Right hindlimb (tissue), 1 donor: ENCODE measurements at regions not wholly inside any gene's neighbourhood (a gene's known extent, or its start where the extent isn't known, plus 50 kb on each side); places are given as distances from the start of the nearest gene placed in this dataset.

ENCODE experiments used
- DNase-seq: peaks from one replicate; pipeline ENCODE4 v3.0.0-alpha.2; 2018

GRCh38 chr1:30819244-30819571, 61.6 kb upstream of the LAPTM5 start:
- DNase-seq: no peak

GRCh38 chr1:30818568-30819243, 61.1 kb upstream of the LAPTM5 start:
- no peak for DNase-seq

GRCh38 chr1:30817548-30817947, 60.0 kb upstream of the LAPTM5 start:
- no peak for DNase-seq

DNA sequence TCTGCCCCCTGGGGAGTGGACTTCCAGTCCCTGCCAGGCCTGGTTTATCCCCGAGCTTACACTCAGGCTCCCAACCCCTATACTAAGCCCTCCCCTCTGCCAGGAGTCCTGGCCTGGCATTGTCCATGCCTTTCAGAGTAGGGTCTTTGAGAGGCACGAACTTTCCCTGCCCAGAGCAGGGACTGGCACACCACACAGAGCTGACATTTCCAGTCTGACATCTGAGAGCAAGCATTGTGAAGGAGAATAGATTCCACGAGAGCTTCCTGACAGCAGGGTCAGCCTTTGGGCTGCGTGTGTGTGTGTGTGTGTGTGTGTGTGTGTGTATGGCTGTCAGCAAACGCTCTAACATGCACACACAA, 59.5 kb upstream of the LAPTM5 start:
- no peak for DNase-seq

GRCh38 chr1:30816211-30817076, 58.9 kb upstream of the LAPTM5 start:
- peak; percentile 90 for DNase-seq

DNA sequence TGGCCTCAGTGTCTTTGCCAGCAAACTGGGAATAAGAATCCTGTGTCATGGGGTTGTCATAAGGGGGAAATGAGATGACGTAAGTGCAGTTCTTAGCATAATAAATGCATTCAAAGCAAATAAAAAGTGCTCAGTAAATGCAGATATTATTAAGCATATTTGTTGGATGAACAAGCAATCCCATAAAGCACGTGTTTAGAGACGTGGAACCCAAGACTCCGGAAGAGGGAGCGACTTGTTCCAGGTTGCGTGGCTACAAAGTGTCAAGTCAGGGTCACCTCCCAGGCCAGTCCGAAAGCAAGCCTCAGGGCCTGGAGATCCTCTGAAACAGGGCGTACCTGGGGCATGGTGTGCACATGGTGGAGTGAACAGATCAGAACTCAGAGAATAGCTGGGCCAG, 58.0 kb upstream of the LAPTM5 start:
- DNase-seq: no peak

GRCh38 chr1:30814292-30814691, 56.7 kb upstream of the LAPTM5 start:
- no peak for DNase-seq

DNA sequence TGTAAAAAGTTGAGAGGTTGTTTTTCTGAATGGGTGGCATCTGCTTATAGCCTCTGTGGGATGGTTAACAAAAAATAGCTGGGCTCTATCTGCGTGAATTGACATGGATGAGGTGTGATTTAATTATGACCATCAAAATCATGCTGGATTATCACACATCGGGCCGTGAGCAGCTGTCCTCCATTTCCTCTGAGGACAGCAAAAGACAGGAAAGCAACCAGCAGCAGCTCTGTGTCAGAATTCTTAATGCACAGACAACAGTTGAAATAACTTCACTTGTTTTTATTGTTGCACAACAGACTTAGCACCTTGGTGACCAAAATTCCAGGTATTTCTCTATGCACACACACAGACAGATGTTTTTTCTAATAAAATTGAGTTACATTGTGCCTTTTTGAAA, 54.5 kb upstream of the LAPTM5 start:
- DNase-seq: no peak

DNA sequence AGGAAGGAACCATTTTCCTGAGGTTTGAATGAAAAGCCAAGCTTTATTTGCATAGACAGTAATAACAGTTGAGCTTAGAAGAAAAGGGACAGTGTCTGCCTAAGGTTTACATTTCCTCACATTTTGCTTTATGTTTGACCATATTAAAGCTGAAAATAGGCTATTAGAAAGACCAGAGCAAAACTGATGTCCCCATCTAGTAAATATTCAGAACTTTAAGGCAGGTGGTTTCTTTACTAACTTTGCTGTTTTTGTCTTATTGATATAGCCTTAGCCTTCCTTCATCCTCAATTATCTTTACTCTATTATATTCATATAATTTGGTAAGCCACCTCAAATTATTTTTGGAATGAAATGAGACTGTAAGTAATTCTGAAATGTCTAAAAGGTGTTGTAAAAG, 53.6 kb upstream of the LAPTM5 start:
- DNase-seq: no peak

DNA sequence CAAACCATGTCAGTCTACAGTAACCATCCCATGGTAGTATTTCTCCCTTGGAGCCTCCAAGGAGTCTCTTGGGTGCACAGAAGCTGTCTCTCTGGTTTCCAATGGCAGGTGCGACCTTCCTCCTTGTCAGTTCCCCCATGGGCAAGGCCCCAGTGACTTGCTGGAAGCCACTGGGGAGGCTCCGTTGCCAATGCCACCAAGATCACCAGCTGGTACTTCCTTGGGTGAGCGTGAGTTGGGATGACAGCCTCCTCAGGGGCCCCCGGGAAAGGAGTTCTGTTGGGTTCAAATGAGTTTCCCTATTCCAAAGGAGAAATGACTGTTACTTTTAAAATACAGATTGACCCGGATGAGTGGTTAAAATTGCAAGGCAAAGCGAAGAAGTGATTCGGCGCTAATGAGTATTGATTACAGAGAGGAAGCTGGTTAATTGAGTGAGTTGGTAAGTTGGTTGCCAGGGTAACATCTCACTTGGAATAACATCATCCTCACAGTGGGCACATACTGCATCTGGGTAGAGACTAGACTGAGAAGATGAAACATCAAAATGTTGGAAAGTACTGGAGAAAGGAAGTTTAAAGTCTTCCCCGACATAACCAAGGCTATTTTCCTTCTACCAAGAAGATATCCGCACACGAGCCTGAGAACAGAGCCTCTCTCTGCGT, 53.0 kb upstream of the LAPTM5 start:
- no peak for DNase-seq

DNA sequence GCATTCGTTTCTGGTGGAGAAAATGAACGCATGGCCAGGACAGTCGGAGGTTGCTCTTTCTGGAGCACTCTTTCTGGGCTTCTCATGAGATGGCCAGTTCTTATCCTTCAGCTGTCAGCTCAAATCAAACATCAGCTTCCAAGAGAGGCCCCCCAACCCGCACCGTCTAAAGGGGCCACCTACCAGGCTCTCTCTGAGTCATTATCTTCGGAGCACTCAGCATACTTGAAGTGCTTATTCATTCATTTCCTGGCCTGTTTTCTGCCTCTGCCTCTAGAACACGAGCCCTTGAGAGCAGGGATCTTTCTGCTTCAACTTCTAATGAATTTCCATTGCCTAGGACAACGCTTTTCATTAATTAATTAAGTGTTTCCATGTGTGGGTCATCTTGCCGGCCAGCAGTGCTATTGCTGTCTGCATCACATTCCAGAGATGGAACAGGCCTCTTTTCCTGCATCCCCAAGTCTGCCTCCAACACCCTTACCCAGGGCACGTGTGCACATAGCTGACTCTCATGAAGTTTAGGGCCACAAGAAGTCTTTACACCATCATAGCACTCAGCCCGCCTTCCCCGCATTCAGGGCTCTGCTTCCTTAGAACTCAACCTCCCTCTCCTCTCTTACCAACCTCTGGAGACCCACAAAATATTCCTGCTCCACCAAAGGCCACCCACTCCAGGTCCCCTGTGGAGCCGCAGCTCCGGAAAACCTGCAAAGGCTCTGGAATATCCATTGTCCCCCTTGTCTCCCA, 52.1 kb upstream of the LAPTM5 start:
- no peak for DNase-seq

DNA sequence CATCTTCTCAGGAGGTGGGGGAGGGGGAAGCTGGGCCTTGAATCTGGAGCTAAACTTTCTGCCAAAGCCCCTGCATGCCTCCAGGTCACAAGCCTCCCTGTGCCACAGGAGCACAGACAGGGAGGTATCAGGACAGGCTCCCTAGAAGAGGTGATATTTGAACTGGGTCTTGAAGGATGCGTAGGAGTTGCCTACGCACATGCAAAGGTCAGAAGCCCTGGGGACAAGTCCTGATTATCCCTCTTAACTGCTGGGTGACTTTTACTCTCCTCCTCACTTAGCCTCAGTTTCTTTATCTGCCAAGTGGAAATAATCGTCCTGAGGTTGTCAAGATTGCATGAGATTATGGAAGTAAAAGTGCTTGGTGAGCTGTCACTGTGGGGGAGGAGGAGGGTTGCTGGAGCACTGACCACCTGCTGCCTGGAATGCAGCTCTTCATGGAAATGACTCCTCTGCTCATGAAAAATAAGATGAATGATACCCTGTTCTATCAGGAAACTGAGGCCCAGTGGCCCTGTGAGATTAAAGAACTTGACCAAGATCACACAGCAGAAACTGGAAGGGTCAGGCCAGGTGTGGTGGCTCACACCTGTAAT, 50.6 kb upstream of the LAPTM5 start:
- DNase-seq: no peak

- DNase-seq: peak; percentile 61
Observed at GRCh38 chr1:30807318-30808066, 49.9 kb upstream of the LAPTM5 start.
